ENCODE measurements at regions not wholly inside any gene's neighbourhood (a gene's known extent, or its start where the extent isn't known, plus 50 kb on each side); places are given as distances from the start of the nearest gene placed in this dataset.
"Not testable (repeated sequence)": the region's sequence is repeated elsewhere in the genome, so short reads cannot be mapped to it uniquely, and the experiment has no call there.

- no peaks in the 10 kb centered on the region for H3K36me3 ChIP-seq (ENCODE audit: control insufficient read depth, insufficient read depth, low read length)
- H3K4me3 ChIP-seq (ENCODE audit: insufficient read depth, low read depth, low read length, poor library complexity, severe bottlenecking): no peak overlapping the region
- no peak overlapping the region for H3K27ac ChIP-seq (ENCODE audit: insufficient read depth, low read length, poor library complexity, severe bottlenecking)
- no peak for DNase-seq
- H3K4me1 ChIP-seq (ENCODE audit: control insufficient read depth, insufficient read depth, low read length, poor library complexity, severe bottlenecking): no peaks in the 10 kb centered on the region
- H3K9me3 ChIP-seq (ENCODE audit: control insufficient read depth, low read length): no peaks in the 10 kb centered on the region
- no peaks in the 10 kb centered on the region for H3K27me3 ChIP-seq (replicated peaks; ENCODE audit: control insufficient read depth, insufficient read depth, low read length, poor library complexity, severe bottlenecking)
Observed at GRCh38 chr14:105659935-105660527, 133.6 kb downstream of the TMEM121 start.

- no peak overlapping the region for H3K27ac ChIP-seq (ENCODE audit: insufficient read depth, low read length, poor library complexity, severe bottlenecking)
- H3K4me3 ChIP-seq (ENCODE audit: insufficient read depth, low read depth, low read length, poor library complexity, severe bottlenecking): no peak overlapping the region
- no peaks in the 10 kb centered on the region for H3K4me1 ChIP-seq (ENCODE audit: control insufficient read depth, insufficient read depth, low read length, poor library complexity, severe bottlenecking)
- H3K27me3 ChIP-seq (replicated peaks; ENCODE audit: control insufficient read depth, insufficient read depth, low read length, poor library complexity, severe bottlenecking): no peaks in the 10 kb centered on the region
- H3K9me3 ChIP-seq (ENCODE audit: control insufficient read depth, low read length): no peaks in the 10 kb centered on the region
- DNase-seq: no peak
- H3K36me3 ChIP-seq (ENCODE audit: control insufficient read depth, insufficient read depth, low read length): no peaks in the 10 kb centered on the region
Observed at GRCh38 chr14:105660816-105661531, 134.6 kb downstream of the TMEM121 start.

GRCh38 chr14:105662043-105662442 lies 135.7 kb downstream of the TMEM121 start:
- not testable (repeated sequence) for DNase-seq; H3K27me3 ChIP-seq (replicated peaks; ENCODE audit: control insufficient read depth, insufficient read depth, low read length, poor library complexity, severe bottlenecking); H3K36me3 ChIP-seq (ENCODE audit: control insufficient read depth, insufficient read depth, low read length); H3K4me3 ChIP-seq (ENCODE audit: insufficient read depth, low read depth, low read length, poor library complexity, severe bottlenecking); H3K4me1 ChIP-seq (ENCODE audit: control insufficient read depth, insufficient read depth, low read length, poor library complexity, severe bottlenecking); H3K27ac ChIP-seq (ENCODE audit: insufficient read depth, low read length, poor library complexity, severe bottlenecking); H3K9me3 ChIP-seq (ENCODE audit: control insufficient read depth, low read length)

- H3K27ac ChIP-seq (ENCODE audit: insufficient read depth, low read length, poor library complexity, severe bottlenecking); H3K4me1 ChIP-seq (ENCODE audit: control insufficient read depth, insufficient read depth, low read length, poor library complexity, severe bottlenecking); H3K4me3 ChIP-seq (ENCODE audit: insufficient read depth, low read depth, low read length, poor library complexity, severe bottlenecking); H3K36me3 ChIP-seq (ENCODE audit: control insufficient read depth, insufficient read depth, low read length); H3K27me3 ChIP-seq (replicated peaks; ENCODE audit: control insufficient read depth, insufficient read depth, low read length, poor library complexity, severe bottlenecking); DNase-seq; H3K9me3 ChIP-seq (ENCODE audit: control insufficient read depth, low read length): not testable (repeated sequence)
Observed at GRCh38 chr14:105662592-105662991, 136.2 kb downstream of the TMEM121 start.

- H3K36me3 ChIP-seq (ENCODE audit: control insufficient read depth, insufficient read depth, low read length); H3K4me3 ChIP-seq (ENCODE audit: insufficient read depth, low read depth, low read length, poor library complexity, severe bottlenecking); H3K27ac ChIP-seq (ENCODE audit: insufficient read depth, low read length, poor library complexity, severe bottlenecking); H3K9me3 ChIP-seq (ENCODE audit: control insufficient read depth, low read length); H3K27me3 ChIP-seq (replicated peaks; ENCODE audit: control insufficient read depth, insufficient read depth, low read length, poor library complexity, severe bottlenecking); DNase-seq; H3K4me1 ChIP-seq (ENCODE audit: control insufficient read depth, insufficient read depth, low read length, poor library complexity, severe bottlenecking): not testable (repeated sequence)
Observed at GRCh38 chr14:105663323-105663722, 136.9 kb downstream of the TMEM121 start.

GRCh38 chr14:105663818-105664596 lies 137.6 kb downstream of the TMEM121 start:
- not testable (repeated sequence) for DNase-seq

GRCh38 chr14:105664691-105665090 lies 138.3 kb downstream of the TMEM121 start:
- DNase-seq: no peak
- Histone ChIP-seq H3K27ac (ENCODE audit: insufficient read depth, low read length, poor library complexity, severe bottlenecking) (no peak overlapping the region), H3K4me3 (ENCODE audit: insufficient read depth, low read depth, low read length, poor library complexity, severe bottlenecking) (no peak overlapping the region), H3K9me3 (ENCODE audit: control insufficient read depth, low read length) (no peaks in the 10 kb centered on the region), H3K27me3 (replicated peaks; ENCODE audit: control insufficient read depth, insufficient read depth, low read length, poor library complexity, severe bottlenecking) (no peaks in the 10 kb centered on the region), H3K36me3 (ENCODE audit: control insufficient read depth, insufficient read depth, low read length) (no peaks in the 10 kb centered on the region), H3K4me1 (ENCODE audit: control insufficient read depth, insufficient read depth, low read length, poor library complexity, severe bottlenecking) (no peaks in the 10 kb centered on the region)

More at GRCh38 chr14:105663818-105664596, 137.6 kb downstream of the TMEM121 start:
- not testable (repeated sequence) for H3K4me1 ChIP-seq (ENCODE audit: control insufficient read depth, insufficient read depth, low read length, poor library complexity, severe bottlenecking); H3K27me3 ChIP-seq (replicated peaks; ENCODE audit: control insufficient read depth, insufficient read depth, low read length, poor library complexity, severe bottlenecking); H3K27ac ChIP-seq (ENCODE audit: insufficient read depth, low read length, poor library complexity, severe bottlenecking); H3K36me3 ChIP-seq (ENCODE audit: control insufficient read depth, insufficient read depth, low read length); H3K9me3 ChIP-seq (ENCODE audit: control insufficient read depth, low read length); H3K4me3 ChIP-seq (ENCODE audit: insufficient read depth, low read depth, low read length, poor library complexity, severe bottlenecking)

GRCh38 chr14:105665247-105665950 lies 139.0 kb downstream of the TMEM121 start:
- Histone ChIP-seq H3K9me3 (ENCODE audit: control insufficient read depth, low read length) (no peaks in the 10 kb centered on the region), H3K27ac (ENCODE audit: insufficient read depth, low read length, poor library complexity, severe bottlenecking) (no peak overlapping the region), H3K36me3 (ENCODE audit: control insufficient read depth, insufficient read depth, low read length) (no peaks in the 10 kb centered on the region), H3K4me3 (ENCODE audit: insufficient read depth, low read depth, low read length, poor library complexity, severe bottlenecking) (no peak overlapping the region), H3K27me3 (replicated peaks; ENCODE audit: control insufficient read depth, insufficient read depth, low read length, poor library complexity, severe bottlenecking) (no peaks in the 10 kb centered on the region), H3K4me1 (ENCODE audit: control insufficient read depth, insufficient read depth, low read length, poor library complexity, severe bottlenecking) (no peaks in the 10 kb centered on the region)
- no peak for DNase-seq

GRCh38 chr14:105665951-105666277 lies 139.5 kb downstream of the TMEM121 start:
- Histone ChIP-seq H3K9me3 (ENCODE audit: control insufficient read depth, low read length) (no peaks in the 10 kb centered on the region), H3K4me1 (ENCODE audit: control insufficient read depth, insufficient read depth, low read length, poor library complexity, severe bottlenecking) (no peaks in the 10 kb centered on the region), H3K27ac (ENCODE audit: insufficient read depth, low read length, poor library complexity, severe bottlenecking) (no peak overlapping the region), H3K27me3 (replicated peaks; ENCODE audit: control insufficient read depth, insufficient read depth, low read length, poor library complexity, severe bottlenecking) (no peaks in the 10 kb centered on the region), H3K36me3 (ENCODE audit: control insufficient read depth, insufficient read depth, low read length) (no peaks in the 10 kb centered on the region), H3K4me3 (ENCODE audit: insufficient read depth, low read depth, low read length, poor library complexity, severe bottlenecking) (no peak overlapping the region)
- DNase-seq: no peak

- Histone ChIP-seq H3K9me3 (ENCODE audit: control insufficient read depth, low read length) (no peaks in the 10 kb centered on the region), H3K36me3 (ENCODE audit: control insufficient read depth, insufficient read depth, low read length) (no peaks in the 10 kb centered on the region), H3K27ac (ENCODE audit: insufficient read depth, low read length, poor library complexity, severe bottlenecking) (no peak overlapping the region), H3K4me1 (ENCODE audit: control insufficient read depth, insufficient read depth, low read length, poor library complexity, severe bottlenecking) (no peaks in the 10 kb centered on the region), H3K27me3 (replicated peaks; ENCODE audit: control insufficient read depth, insufficient read depth, low read length, poor library complexity, severe bottlenecking) (no peaks in the 10 kb centered on the region), H3K4me3 (ENCODE audit: insufficient read depth, low read depth, low read length, poor library complexity, severe bottlenecking) (no peak overlapping the region)
- no peak for DNase-seq
Observed at GRCh38 chr14:105666420-105666819, 140.0 kb downstream of the TMEM121 start.

Measured in effector memory CD4-positive, alpha-beta T cell (primary cell).